Renal cortex interstitium (tissue), 11 donors: ENCODE measurements at regions not wholly inside any gene's neighbourhood (a gene's known extent, or its start where the extent isn't known, plus 50 kb on each side); places are given as distances from the start of the nearest gene placed in this dataset.
"Not testable (repeated sequence)": the region's sequence is repeated elsewhere in the genome, so short reads cannot be mapped to it uniquely, and the experiment has no call there.

Experiments used
- DNase-seq, 11 donors: peaks; one replicate each; pipeline ENCODE4 v3.0.0-alpha.2; 2013; ENCODE audit warnings: low read depth in 9 of 11, low spot score in 4 of 11; ENCODE audit errors: extremely low read depth in 1 of 11

DNA sequence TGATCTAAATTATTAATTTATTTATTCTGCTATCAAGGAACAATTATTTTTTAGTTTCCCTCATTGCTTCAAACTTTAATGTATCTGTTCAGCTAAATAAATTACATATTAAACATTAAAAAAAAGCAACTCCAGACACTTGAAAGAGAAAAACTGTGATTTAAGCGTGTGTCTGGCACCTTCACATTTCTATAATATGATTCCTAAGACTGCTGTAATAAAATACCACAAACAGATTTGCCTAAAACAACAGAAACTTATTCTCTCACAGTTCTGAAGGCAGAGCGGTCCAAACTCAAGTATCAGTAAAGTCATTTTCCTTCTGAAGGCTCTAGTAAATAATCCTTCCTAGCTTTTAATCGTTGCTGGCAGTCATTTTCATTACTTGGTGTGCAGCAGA lies 580.4 kb upstream of the KCND2 start:
- DNase-seq = no peak

DNA sequence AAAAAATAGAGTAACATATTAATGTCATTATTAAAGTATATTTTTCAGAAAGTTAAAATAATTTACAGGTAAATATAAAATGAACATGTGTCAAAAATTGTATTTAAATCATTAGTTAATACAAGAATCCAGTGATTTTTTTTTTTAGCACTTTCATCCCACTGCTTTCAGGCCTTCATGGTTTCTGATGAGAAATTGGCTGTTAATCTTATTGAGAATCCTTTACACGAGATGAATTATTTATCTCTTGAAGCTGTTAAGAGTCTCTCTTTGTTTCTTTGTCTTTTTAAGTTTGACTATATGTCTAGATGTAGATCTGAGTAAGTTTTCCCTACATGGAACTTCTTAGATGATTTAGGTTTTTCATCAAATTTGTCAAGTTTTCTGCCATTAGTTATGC lies 578.5 kb upstream of the KCND2 start:
- no peak for DNase-seq

DNA sequence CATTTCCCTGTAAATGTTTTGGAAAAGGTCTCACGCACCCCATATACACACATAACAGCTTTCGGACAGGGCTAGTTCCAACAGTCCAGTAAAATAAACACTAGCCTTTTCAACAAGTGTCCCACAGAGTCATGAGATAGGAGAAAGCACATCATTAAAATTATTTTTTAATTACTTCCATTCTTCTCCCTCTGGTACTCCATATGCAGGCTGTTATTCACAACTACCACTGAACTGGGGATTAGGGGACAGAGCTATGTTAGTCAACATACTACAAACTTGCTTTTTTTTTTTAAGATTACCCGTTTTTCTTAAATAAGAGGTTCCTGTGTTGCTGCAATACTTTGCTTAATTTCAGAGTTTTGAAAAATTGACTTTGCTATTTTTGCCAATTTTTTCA lies 576.6 kb upstream of the KCND2 start:
- no peak for DNase-seq

DNA sequence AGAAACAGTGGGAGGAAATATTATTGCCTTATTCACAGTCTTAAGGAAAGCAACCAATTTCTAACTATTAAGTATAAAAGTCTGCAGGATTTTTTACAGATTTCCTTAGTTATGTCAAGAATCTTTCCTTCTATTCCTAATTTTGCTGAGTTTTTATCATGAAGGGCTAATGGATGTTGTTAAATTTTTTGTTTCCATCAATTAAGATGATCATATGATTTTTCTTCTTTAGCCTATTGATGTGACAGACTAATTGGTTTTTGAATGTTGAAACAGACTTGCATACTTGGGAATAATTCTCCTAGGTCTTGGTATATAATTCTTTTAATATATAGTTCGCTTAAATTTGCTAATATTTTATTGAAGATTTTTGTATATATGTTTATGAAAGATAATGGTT lies 569.1 kb upstream of the KCND2 start:
- no peak for DNase-seq

DNA sequence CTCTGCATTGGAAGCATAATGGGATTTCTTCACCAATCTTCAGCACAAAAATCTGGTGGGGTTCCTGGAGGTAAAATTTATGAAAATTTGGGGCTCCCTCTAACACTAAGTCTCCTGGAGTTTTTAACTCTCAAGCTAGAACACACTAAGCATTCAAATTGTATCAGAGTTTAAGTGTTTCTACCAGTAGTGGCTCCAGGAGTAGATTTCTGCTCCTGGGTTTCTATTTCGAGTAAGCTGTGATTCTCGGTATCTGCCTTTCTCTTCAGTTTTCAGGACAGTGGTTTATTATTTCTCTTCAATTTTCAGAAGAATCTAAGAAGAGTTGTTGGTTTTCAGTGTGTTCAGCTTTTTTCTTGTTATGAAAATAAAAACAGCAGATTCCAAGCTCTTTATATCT lies 566.4 kb upstream of the KCND2 start:
- no peak for DNase-seq

DNA sequence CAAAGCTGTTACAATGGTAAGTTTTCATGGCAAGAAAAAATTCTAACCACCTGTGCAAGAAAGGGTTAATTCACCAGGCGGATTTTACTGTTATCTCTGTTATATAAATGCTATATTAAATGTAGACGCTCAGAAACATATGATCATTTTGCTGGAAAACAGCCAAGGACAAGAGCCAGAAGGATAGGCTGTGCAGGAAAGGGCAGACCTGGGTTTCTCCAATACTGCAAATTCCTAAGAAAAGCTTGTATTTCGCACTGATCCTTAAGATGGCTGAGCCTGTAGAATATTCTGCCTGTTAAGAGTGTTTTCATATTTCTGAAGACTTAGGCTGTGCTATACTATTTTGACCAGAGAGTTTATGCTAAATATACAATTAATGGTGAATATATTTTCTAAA lies 564.1 kb upstream of the KCND2 start:
- no peak for DNase-seq

DNA sequence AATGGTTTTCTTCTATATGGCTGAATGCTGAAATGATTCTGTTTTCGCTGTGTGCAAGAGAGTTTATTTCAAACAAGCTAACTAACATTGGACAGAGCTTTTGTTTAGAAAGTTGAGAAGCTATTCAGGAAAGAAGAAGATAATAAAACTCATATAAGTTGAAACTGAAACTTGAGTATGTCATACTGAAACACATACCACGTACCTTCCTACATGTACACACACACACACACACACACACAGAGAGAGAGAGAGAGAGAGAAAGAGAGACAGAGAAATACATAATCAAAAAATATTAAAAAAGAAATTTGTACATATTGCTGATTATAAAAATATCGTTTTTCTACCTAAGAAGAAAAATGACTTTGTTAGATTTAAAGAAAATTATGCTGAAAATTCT lies 561.9 kb upstream of the KCND2 start:
- no peak for DNase-seq

DNA sequence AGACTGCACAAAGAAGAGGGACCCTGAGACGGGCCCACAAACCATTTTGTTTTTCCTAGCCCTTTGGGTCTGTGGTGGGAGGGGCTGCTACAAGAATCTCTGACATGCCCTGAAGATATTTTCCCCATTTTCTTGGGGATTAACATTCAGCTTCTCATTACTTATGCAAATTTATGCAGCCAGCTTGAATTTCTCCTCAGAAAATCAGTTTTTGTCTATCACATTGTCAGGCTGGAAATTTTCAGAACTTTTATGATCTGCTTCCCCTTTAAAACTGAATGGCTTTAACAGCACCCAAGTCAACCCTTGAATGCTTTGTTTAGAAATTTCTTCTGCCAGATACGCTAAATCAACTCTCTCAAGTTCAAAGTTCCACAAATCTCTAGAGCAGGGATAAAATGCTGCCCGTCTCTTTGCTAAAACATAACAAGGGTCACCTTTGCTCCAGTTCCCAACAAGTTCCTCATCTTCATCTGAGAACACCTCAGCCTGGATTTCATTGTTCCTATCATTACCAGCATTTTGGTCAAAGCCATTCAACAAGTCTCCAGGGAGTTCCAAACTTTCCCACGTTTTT lies 560.0 kb upstream of the KCND2 start:
- DNase-seq = no peak

DNA sequence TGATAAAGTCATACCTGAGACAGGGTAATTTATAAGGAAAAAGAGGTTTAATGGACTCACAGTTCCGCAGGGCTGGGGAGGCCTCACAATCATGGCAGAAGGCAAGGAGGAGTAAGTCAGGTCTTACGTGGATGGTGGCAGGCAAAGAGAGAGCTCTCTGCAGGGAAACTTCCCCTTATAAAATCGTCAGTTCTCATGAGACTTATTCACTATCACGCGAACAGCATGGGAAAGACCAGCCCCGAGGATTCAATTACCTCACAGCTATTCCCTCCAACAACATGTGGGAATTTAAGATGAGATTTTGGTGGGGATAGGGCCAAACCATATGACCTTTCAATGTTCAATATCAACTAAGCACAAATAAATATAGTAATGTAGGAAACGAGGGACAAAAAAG lies 559.4 kb upstream of the KCND2 start:
- DNase-seq = no peak

DNA sequence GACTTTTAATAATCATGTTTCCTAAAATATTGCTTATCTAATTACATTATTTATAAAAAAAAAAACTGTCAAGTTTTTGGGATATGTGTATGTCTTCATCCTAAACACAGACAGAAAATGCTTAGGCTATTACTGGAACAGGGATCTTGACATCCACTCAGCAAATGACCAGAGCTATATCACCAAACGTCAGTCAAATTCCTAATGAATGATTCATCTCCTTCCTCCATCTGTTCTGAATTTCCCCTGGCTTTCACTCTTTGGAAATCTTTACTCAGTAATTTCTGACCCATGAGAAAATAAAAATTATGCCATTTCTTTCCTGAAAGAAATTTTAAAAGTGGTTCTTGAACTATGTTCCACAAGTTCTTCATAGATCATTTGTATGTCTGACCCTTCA lies 552.4 kb upstream of the KCND2 start:
- DNase-seq = no peak

DNA sequence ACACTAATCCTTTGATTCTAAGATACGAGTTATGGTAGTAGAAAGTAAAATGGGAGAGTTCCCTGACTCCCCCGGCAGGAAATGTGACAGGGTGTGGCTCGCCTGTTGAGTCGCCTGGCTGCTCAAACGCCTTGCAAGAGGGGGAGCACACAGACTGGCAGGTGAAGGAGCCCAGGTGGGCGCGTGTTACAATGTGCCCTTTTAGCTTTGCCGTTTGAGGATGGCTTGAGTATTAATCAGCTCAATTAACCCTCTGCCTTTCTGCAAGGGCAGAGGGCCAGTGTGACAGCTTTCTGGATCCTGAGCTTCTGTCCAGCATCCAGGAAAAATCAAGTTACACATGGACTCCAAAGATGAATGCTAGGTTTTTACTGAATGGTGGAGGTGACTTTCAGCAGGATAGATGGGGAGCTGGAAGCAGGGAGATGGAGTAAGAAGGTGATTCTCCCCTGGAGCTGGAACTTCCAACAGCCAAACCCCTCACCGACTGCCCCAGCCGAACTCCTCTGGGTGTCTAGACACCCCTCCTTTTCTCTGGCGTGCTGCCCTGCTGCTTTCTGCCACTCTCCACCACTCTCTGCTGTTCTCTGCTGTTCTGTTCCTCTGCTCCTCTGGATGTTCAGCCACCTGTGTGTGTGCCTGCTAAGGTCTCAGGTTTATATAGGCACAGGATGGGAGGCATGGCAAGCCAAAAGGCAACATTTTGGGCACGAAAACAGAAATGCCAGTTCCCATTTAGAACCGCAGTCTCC lies 548.8 kb upstream of the KCND2 start:
- no peak for DNase-seq

DNA sequence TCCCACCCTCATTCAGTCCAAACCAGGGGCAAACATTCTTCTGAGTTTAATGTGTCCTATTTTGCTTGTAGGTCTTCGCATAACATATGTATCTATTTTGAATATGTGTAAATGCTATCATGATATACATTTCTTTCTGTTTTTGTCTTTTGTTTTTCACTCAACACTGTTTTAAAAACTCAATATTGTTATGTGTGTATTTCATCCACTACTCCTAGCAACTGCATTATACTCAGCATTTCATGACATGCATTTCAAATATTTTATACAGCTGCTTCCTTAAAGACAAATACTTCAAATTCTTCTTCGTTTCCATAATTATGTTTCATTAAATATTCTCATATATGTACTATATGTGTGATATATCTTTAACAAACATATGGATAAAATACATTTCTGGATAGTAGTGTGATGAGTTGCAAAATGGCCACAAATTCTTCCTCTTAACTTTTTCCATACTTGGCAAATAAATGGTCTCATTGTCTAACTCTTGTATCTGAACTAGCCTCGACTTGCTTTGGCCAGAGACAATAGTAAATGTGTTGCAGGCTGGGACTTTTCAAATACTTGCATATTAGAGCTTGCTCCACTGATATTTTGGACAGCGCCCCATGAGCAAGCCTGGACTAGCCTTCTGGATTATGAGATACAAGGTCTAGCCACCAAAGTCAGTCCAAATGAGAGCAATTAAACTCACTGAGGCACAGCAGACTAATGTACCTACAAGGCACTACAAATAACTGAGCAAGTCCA lies 539.7 kb upstream of the KCND2 start:
- DNase-seq = no peak

DNA sequence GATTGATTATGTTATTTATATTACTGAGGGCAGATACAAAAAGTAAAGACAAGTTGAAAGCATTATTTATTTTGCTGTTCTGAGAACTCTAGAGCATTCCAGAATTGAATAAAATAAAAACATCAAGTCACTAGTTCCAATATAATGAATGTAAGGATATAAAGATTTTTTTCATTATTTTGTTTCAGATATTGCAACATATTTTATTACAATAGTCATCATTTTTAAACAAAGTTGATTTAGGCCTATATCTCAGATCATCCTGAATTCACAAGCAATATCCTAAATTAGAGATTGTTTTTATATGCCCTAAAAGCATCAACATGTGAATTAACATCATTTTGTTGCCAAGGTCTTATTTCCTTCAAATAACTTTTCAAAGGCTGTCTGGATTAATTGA lies 535.6 kb upstream of the KCND2 start:
- no peak for DNase-seq

DNA sequence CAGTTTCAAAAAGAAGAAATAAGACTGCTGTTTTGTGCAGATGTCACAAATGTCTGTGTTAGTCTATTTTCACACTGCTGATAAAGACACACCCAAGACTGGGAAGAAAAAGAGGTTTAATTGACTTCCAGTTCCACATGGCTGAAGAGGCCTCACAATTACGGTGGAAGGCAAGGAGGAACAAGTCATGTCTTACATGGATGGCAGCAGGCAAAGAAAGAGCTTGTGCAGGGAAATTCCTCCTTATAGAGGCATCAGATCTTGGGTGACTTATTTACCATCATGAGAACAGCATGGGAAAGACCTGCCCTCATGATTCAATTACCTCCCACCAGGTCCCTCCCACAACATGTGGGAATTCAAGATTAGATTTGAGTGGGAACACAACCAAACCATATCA lies 527.7 kb upstream of the KCND2 start:
- not testable (repeated sequence) for DNase-seq

DNA sequence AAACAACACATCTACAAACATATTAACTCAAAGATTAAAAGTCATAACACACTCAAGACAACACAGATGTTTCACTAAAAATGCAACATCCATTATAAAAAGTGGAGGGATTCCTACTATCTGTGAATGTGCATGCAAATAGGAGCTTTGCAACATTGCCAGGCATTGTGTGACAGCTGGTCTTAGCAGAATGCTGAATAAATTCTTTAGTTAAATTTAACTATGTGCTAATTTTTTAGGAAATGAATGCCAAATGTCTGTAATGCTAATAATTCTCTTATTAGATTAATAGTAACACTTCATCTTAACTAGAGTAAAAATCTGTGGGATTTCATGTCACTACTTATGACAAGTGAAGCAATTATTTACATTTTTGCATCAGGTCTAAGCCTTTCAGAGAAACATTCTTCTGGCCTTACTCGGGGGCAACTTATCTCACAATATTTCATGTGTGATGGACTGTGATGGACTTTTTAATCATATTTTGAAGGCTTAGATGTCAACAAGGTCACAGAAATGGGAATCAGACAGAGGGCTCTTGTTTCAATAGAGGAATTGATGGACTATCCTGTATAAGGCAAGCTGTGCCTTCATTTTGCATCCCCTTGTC lies 524.6 kb upstream of the KCND2 start:
- DNase-seq = no peak

DNA sequence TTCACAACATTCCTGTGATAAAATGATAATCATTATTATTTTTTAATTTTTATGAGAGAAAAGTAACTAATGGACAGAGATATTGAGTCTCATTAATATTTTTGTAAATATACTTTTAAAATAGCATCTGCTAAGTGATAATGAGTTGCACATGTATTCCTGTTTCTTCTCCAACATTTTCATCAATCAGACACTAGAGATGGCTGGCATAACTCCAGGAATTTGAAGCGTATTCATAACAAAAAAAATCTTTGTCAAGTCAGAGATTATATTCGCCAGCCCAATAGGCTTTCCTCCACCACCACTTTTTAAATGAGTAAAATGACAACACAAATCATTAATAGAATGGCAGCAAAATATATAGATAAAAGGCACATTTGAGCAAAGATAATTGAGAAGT lies 524.0 kb upstream of the KCND2 start:
- DNase-seq = no peak

DNA sequence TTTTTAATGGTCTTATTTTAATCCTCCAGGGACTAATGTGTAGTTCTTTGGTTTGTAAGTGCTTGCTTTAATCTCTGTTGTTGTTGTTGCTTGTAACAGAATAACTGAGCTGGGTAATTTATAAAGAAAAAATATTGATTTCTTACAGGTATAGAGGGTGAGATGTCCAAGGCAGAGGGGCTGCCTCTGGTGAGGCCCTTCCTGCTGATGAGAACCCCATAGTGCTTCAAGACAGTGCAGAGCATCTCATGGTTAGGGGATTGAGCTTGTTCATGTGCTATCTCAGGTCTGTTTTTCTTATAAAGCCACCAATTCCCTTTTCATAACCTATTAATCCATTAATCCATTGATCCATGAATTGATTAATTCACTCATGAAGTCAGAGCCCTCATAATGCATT lies 516.3 kb upstream of the KCND2 start:
- no peak for DNase-seq

DNA sequence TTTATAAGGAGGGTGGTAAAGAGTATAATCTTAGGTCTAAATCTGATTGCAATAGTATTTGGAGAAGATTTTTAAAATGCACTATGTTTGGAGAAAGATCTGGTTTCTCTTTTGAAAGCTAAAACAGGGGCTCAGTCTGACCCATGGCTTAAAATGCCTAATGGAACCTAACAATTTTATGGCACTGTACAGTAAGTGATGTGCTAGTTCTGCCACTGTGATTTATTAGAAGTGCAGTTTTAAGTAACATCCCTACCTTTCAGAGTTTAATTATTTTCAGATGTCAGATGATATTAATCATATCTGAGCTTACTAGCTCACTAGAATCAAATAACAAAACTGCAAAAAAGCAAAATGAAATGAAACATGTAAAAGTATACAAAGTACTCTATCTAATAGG lies 514.7 kb upstream of the KCND2 start:
- no peak for DNase-seq

DNA sequence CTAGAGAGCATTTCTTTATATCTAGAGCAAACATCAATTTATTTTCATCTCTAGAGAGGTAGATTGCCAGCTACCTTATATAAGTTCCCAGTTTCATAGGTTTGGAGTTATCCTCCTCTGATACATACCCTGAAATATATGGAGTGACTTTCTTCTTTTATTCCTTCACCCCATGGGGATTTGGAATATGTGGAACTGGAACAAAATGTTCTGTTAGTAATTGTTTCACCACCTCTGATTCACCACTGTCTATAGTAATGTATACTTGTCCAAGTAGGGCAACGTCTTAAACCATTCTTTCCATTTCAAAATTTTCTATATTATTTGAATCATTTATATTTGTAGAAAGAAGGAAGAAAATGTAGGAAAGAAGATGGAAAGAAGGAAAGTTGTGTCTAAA lies 511.2 kb upstream of the KCND2 start:
- no peak for DNase-seq

DNA sequence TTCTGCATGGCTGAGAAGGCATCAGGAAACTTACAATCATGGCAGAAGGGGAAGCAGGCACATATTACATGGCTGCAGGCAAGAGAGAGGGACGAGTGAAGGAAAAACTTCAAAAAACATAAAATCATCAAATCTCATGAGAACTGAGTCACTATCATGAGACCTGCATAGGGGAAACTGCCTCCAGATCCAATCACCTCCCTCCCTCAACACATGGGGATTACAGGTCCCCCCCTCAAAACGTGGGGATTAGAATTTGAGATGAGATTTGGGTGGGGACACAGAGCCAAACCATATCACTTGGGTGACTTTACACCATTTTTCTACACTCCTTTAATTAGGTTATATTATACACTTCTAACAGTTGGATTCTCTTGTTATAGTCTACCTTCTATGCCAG lies 490.7 kb upstream of the KCND2 start:
- DNase-seq = no peak
